NB4 (cell line): ENCODE measurements at regions not wholly inside any gene's neighbourhood (a gene's known extent, or its start where the extent isn't known, plus 50 kb on each side); places are given as distances from the start of the nearest gene placed in this dataset.
A peak's percentile ranks its signal among the peaks of the same experiment; 100 is the strongest.

Experiments used
- DNase-seq: peaks from one replicate; pipeline ENCODE4 v3.0.0; 2010; ENCODE audit warnings: low read depth
- H3K4me3 ChIP-seq: one replicate; pipeline ENCODE4 v1.5.1; 2011; ENCODE audit warnings: mild to moderate bottlenecking, low read depth, low read length, moderate library complexity
- MYC ChIP-seq: IDR thresholded peaks from 2 replicates; pipeline ENCODE4 v1.6.1; 2011; ENCODE audit warnings: low read depth, low read length
- POLR2A ChIP-seq: IDR thresholded peaks from 2 replicates; pipeline ENCODE4 v1.6.1; 2011; ENCODE audit warnings: mild to moderate bottlenecking; ENCODE audit not compliant: insufficient read length; ENCODE audit errors: extremely low read depth
- TF ChIP-seq, protein P1 (sequence below): IDR thresholded peaks from one replicate; pipeline ENCODE4 v1.5.1; 2012; ENCODE audit warnings: low read depth, low read length
- TF ChIP-seq, protein P2 (sequence below): IDR thresholded peaks from 2 replicates; pipeline ENCODE4 v1.6.1; 2011; ENCODE audit warnings: low read depth, low read length

DNA sequence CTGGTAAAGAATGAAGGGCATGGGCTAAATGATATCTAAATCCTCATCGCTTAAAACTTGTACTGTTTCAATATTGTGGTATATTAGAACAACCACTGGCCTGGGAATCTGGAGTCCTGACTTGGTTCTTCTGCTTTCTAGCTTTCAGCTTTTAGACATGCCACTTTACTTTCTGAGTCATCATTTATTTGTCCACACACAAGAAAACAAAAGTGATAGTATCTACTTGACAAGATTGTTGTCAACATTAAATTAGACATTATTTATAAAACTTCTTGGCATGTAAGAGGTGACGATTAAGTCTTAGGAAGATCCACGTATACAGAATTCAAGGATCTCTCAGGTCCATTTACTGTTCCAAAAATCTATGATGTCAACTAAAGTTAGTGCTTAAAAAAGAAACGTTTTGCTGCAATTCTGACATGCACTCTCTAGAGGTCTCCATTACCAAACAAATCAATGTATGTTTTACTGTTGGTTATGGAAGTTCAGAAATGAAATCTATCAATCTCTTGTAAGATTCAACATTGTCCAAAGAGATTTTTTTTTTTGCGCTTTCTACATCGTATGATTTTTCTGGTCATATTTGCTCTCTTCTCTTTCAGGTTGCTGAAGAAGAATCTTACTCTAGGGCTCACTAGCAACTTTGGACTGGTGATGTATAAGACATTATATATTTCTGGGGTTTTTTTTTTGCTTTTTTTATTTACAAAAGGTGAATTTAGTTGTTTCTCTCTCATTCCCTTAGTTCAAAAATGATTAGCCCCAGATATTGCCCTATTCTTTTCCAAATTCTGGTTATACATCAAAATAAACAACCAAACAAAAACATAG, 53.6 kb upstream of the DYNC1I1 start:
- no peak overlapping the region for H3K4me3 ChIP-seq
- TF ChIP-seq MYC, result no peak
- TF ChIP-seq, protein P1, sequence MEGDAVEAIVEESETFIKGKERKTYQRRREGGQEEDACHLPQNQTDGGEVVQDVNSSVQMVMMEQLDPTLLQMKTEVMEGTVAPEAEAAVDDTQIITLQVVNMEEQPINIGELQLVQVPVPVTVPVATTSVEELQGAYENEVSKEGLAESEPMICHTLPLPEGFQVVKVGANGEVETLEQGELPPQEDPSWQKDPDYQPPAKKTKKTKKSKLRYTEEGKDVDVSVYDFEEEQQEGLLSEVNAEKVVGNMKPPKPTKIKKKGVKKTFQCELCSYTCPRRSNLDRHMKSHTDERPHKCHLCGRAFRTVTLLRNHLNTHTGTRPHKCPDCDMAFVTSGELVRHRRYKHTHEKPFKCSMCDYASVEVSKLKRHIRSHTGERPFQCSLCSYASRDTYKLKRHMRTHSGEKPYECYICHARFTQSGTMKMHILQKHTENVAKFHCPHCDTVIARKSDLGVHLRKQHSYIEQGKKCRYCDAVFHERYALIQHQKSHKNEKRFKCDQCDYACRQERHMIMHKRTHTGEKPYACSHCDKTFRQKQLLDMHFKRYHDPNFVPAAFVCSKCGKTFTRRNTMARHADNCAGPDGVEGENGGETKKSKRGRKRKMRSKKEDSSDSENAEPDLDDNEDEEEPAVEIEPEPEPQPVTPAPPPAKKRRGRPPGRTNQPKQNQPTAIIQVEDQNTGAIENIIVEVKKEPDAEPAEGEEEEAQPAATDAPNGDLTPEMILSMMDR, result peak; percentile 31
- peak; percentile 34 for DNase-seq

DNA sequence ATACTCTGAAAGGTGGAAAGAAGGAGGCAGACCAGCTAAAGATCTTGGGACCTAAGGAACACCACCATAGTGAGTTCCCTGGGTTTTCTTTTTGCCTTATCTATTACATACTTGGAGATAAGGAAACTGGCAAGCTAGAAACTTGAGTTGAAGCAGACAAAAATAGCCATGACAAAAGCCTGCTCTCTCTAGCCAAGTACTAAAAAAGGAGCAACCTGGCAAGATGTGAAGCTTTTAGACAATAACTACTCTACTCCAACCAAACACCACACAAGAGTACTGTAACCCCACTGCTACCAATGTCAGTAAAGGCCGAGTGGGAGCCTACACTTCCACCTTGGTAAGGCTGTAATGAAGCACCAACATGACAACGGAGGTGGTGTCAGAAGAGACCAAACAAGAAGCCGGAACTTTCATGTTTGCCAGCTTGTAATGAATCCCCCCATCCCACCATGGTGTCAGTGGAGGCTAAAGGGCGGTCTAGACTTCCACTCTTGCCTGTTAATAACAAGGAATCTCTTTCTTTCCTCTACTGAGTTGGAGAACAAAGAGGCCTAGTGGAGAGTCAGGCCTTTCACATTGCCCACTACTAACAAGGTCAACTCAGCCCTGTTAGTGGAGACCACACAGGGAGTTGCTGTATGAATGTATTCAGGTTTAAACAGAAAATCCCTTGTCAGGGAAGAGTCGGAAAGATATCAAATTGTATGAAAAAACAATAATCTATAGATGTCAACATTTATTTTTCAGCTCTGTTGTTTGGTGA, 55.8 kb upstream of the DYNC1I1 start:
- H3K4me3 ChIP-seq, result no peak overlapping the region
- TF ChIP-seq MYC (no peak), POLR2A (no peak)
- TF ChIP-seq, protein P1, result no peak
- TF ChIP-seq, protein P2, sequence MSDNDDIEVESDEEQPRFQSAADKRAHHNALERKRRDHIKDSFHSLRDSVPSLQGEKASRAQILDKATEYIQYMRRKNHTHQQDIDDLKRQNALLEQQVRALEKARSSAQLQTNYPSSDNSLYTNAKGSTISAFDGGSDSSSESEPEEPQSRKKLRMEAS, result no peak
- no peak for DNase-seq

DNA sequence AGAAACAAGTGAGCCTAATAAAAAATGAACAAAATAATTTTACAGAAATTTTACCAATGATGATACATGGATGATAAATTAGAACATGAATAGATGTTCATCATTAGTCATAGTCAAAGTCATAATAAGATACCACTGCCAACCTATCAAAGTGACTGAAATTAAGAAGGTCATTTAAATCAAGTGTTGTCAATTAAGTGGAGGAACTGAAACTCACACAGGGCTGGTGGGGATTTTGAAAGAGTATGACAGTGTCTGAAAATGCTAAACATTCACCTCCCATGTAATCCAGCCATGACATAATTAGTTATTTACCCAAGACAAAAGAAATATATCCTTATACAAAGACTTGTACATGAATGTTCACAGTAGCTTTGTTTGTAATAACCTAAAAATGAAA, 57.1 kb upstream of the DYNC1I1 start:
- TF ChIP-seq MYC (no peak), POLR2A (no peak)
- TF ChIP-seq, protein P1, result no peak
- TF ChIP-seq, protein P2, result no peak
- no peak for DNase-seq
- H3K4me3 ChIP-seq, result no peak overlapping the region

DNA sequence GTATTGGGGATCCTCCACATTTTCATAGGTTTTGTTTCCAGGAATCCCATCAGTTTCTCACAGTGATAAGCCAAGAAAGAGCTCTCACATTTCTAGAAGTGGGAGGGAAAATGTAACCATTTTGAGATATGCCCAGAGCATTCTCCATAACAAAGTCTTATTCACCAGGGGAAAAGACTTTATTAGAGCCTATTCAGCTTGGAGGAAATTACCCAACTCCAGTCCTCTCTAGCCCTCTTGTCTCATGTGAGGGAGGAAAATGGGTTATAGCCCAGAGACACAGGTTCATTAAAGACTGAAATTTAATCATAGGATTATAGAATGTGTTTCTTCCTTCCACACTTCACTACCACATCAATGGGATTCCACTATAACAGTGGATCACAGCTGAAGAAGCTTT, 61.6 kb upstream of the DYNC1I1 start:
- no peak for DNase-seq
- H3K4me3 ChIP-seq, result no peak overlapping the region
- TF ChIP-seq MYC (no peak), POLR2A (no peak)
- TF ChIP-seq, protein P2, result no peak
- TF ChIP-seq, protein P1, result no peak

DNA sequence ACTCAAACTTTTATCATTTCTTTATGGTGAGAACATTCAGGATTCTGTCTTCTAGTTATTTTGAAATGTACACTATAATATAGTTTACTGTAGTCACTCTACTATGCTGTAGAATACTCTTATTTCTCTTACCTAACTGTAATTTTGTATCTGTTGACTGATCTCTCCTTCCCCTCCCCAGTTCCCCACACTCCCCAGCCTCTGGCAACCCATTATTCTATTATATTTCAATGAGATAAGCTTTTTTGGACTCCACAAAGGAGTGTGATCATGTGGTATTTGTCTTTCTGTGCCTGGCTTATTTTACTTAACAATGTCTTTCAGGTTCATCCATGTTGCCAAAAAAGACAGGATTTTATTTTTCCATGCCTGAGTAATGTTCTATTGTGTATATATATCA, 71.4 kb upstream of the DYNC1I1 start:
- TF ChIP-seq, protein P2, result no peak
- no peak overlapping the region for H3K4me3 ChIP-seq
- DNase-seq, result no peak

DNA sequence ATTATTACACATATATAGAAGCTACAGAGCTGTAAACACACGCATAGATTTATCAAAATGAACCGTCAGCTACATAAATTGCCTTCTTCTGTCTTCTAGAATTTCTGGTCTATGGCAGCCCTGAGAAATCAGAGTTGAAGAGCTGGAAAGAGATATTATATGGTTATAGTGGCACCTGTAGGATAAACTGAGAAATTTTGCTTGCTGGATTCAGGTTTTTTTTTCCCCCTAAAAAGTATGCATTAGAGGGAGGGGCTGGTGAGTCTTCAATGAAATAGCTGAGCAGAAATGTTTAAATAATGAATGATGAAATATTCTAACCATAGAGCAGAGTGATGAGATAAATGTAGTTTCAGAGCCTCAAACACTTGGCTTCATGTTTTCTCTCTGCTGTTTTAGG, 78.0 kb upstream of the DYNC1I1 start:
- H3K4me3 ChIP-seq, result no peak overlapping the region
- no peak for DNase-seq
- TF ChIP-seq, protein P2, result no peak
- TF ChIP-seq POLR2A (no peak), MYC (no peak)
- TF ChIP-seq, protein P1, result no peak
